Neural progenitor cell (in vitro differentiated cells): ENCODE measurements at regions not wholly inside any gene's neighbourhood (a gene's known extent, or its start where the extent isn't known, plus 50 kb on each side); places are given as distances from the start of the nearest gene placed in this dataset.

ENCODE experiments used
- CTCF ChIP-seq: fragments of 200-600 bp; sonication (generic); IDR thresholded peaks from 2 replicates; pipeline ENCODE4 v1.5.1; 2017; ENCODE audit warnings: antibody characterized with exemption, mild to moderate bottlenecking
- EZH2 ChIP-seq: fragments of 200-600 bp; sonication (generic); IDR thresholded peaks from 2 replicates; pipeline ENCODE4 v1.6.1; 2017; ENCODE audit warnings: antibody characterized with exemption, mild to moderate bottlenecking, moderate library complexity
- EZH2phosphoT487 ChIP-seq: fragments of 200-600 bp; sonication (generic); IDR thresholded peaks from 2 replicates; pipeline ENCODE4 v1.6.1; 2017; ENCODE audit warnings: antibody characterized with exemption

DNA sequence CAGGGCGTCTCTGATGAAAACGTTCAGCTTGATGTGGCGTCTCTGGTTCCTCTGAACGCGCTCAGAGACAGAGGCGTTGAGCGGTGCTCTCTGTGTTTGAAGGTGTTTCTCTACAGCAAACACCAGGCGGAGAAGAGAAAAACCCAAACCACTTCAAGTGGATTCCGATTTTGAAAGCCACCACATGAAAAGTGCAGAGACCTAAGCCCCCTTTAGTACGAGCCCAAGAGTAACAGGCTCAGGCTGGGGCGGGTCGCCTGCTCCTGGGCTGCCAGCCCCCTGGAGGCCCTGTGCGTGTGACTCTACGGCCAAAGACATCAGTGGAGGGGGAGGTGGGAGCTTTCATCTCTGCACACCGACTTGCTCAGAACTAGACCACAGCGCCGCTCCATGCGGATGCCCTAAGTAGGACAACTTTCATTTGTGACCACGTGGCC lies 328.4 kb downstream of the MAF start:
- no peak for TF ChIP-seq CTCF
- no peak for TF ChIP-seq EZH2phosphoT487
- TF ChIP-seq EZH2 = no peak
